Mesendoderm (in vitro differentiated cells): ENCODE measurements at regions not wholly inside any gene's neighbourhood (a gene's known extent, or its start where the extent isn't known, plus 50 kb on each side); places are given as distances from the start of the nearest gene placed in this dataset.
A peak's percentile ranks its signal among the peaks of the same experiment; 100 is the strongest.
"Not testable (repeated sequence)": the region's sequence is repeated elsewhere in the genome, so short reads cannot be mapped to it uniquely, and the experiment has no call there.

Experiments used
- DNase-seq: peaks from one replicate; pipeline ENCODE4 v3.0.0; 2013
- H2AK5ac ChIP-seq: 2 replicates; pipeline ENCODE4 v1.6.1; 2013; ENCODE audit warnings: low read length, inconsistent platforms
- H2BK120ac ChIP-seq: 2 replicates; pipeline ENCODE4 v1.6.1; 2013; ENCODE audit warnings: low read depth, mild to moderate bottlenecking, low read length, moderate library complexity, mixed read lengths
- H2BK15ac ChIP-seq: replicated peaks from 2 replicates; pipeline ENCODE4 v1.6.1; 2013; ENCODE audit warnings: low read depth, mild to moderate bottlenecking, moderate library complexity
- H2BK5ac ChIP-seq: 2 replicates; pipeline ENCODE4 v1.6.1; 2013; ENCODE audit warnings: low read length, inconsistent platforms
- H3K18ac ChIP-seq: 2 replicates; pipeline ENCODE4 v1.6.1; 2013; ENCODE audit warnings: mild to moderate bottlenecking, low read length, mixed read lengths
- H3K23ac ChIP-seq: one replicate; pipeline ENCODE4 v1.6.1; 2013; ENCODE audit warnings: low read length
- H3K27ac ChIP-seq: 2 replicates; pipeline ENCODE4 v1.5.1; 2013; ENCODE audit warnings: low read depth, mild to moderate bottlenecking, inconsistent platforms, low read length, moderate library complexity
- H3K27me3 ChIP-seq: 2 replicates; pipeline ENCODE4 v1.6.1; 2013; ENCODE audit warnings: low read length, control low read depth, mild to moderate bottlenecking, inconsistent platforms; ENCODE audit not compliant: insufficient read depth, poor library complexity
- H3K36me3 ChIP-seq: 2 replicates; pipeline ENCODE4 v1.6.1; 2013; ENCODE audit warnings: low read length, inconsistent platforms; ENCODE audit not compliant: control insufficient read depth, insufficient read depth
- H3K4ac ChIP-seq: one replicate; pipeline ENCODE4 v1.6.1; 2013; ENCODE audit warnings: low read depth, mild to moderate bottlenecking, low read length, moderate library complexity
- H3K4me1 ChIP-seq: 2 replicates; pipeline ENCODE4 v1.6.1; 2013; ENCODE audit warnings: low read depth, low read length, inconsistent platforms; ENCODE audit not compliant: control insufficient read depth
- H3K4me2 ChIP-seq: 2 replicates; pipeline ENCODE4 v1.6.1; 2013; ENCODE audit warnings: low read length
- H3K4me3 ChIP-seq: 2 replicates; pipeline ENCODE4 v1.5.1; 2013; ENCODE audit warnings: mild to moderate bottlenecking, low read length
- H3K56ac ChIP-seq: one replicate; pipeline ENCODE4 v1.6.1; 2013; ENCODE audit warnings: low read length
- H3K79me1 ChIP-seq: 2 replicates; pipeline ENCODE4 v1.6.1; 2013; ENCODE audit warnings: low read length, inconsistent platforms
- H3K79me2 ChIP-seq: 2 replicates; pipeline ENCODE4 v1.6.1; 2013; ENCODE audit warnings: mild to moderate bottlenecking, low read length; ENCODE audit not compliant: control insufficient read depth, insufficient read depth
- H3K9ac ChIP-seq: 2 replicates; pipeline ENCODE4 v1.6.1; 2013; ENCODE audit warnings: low read length, inconsistent platforms
- H4K5ac ChIP-seq: one replicate; pipeline ENCODE4 v1.6.1; 2013; ENCODE audit warnings: low read length
- H4K8ac ChIP-seq: one replicate; pipeline ENCODE4 v1.6.1; 2013; ENCODE audit warnings: low read depth, mild to moderate bottlenecking, control low read depth, low read length, moderate library complexity
- WGBS: extraction: QIAGEN DNeasy Blood & Tissue Kit; methylation state at CpG from one replicate; pipeline ENCODE4 v1.1.7; 2013; ENCODE audit warnings: low lambda C conversion rate, missing lambda C conversion rate; ENCODE audit not compliant: insufficient coverage; ENCODE audit errors: extremely low coverage; 5-methylcytosine and 5-hydroxymethylcytosine counted together

DNA sequence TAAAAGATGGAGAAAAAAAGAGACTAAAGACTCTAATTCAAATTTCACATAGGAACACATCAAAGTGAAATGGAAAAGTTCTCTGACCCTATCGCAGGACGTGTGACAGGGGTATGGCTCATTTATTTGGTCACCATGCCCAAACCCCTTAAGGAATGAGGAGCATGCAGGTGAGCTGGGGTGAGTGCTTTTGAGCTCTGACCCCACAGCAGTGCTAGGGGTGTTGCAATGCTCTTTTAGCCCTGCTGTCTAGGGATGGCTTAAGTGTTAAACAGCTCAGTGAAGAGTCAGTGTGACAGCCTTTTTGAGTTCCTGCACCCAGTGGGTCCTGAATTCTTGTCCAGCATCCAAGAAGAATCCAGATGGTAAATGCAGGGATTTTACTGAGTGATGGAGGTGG lies 143.0 kb upstream of the ANKRD55 start:
- Histone ChIP-seq H3K4me1 (no peaks in the 10 kb centered on the region), H2AK5ac (no peak overlapping the region), H3K27me3 (no peaks in the 10 kb centered on the region), H4K5ac (no peak overlapping the region), H3K23ac (no peak overlapping the region), H3K79me1 (no peaks in the 10 kb centered on the region), H3K4me3 (no peak overlapping the region), H3K36me3 (no peaks in the 10 kb centered on the region), H2BK15ac (no peak overlapping the region), H2BK120ac (no peak overlapping the region), H3K4ac (no peak overlapping the region), H4K8ac (no peak overlapping the region), H3K18ac (no peak overlapping the region), H3K4me2 (no peak overlapping the region), H3K79me2 (no peaks in the 10 kb centered on the region), H3K56ac (no peak overlapping the region), H2BK5ac (no peak overlapping the region), H3K9ac (no peak overlapping the region), H3K27ac (no peak overlapping the region)
- no peak for DNase-seq
- no CpG with 5 or more reads among the region's 2 CpGs for WGBS

GRCh38 chr5:56375011-56375410 lies 141.9 kb upstream of the ANKRD55 start:
- no peak for DNase-seq
- WGBS: no CpG with 5 or more reads among the region's 5 CpGs
- no peak overlapping the region for H4K5ac ChIP-seq
- H3K23ac ChIP-seq: no peak overlapping the region
- no peak overlapping the region for H3K56ac ChIP-seq
- no peak overlapping the region for H2BK15ac ChIP-seq
- H3K4ac ChIP-seq: no peak overlapping the region
- H3K27ac ChIP-seq: no peak overlapping the region
- H3K4me2 ChIP-seq: no peak overlapping the region
- no peak overlapping the region for H3K4me3 ChIP-seq
- no peaks in the 10 kb centered on the region for H3K79me1 ChIP-seq
- no peaks in the 10 kb centered on the region for H3K27me3 ChIP-seq
- no peak overlapping the region for H2AK5ac ChIP-seq
- H4K8ac ChIP-seq: no peak overlapping the region
- no peaks in the 10 kb centered on the region for H3K4me1 ChIP-seq
- no peak overlapping the region for H2BK120ac ChIP-seq
- H3K36me3 ChIP-seq: no peaks in the 10 kb centered on the region
- no peak overlapping the region for H2BK5ac ChIP-seq
- no peak overlapping the region for H3K9ac ChIP-seq
- H3K18ac ChIP-seq: no peak overlapping the region
- H3K79me2 ChIP-seq: no peaks in the 10 kb centered on the region

GRCh38 chr5:56372491-56372890 lies 139.4 kb upstream of the ANKRD55 start:
- not testable (repeated sequence) for H3K18ac ChIP-seq, H2BK120ac ChIP-seq, H3K4me3 ChIP-seq, H3K79me1 ChIP-seq, H3K4me2 ChIP-seq, DNase-seq, H2BK5ac ChIP-seq, H3K9ac ChIP-seq, H3K79me2 ChIP-seq, H3K56ac ChIP-seq, H2AK5ac ChIP-seq, H3K23ac ChIP-seq, H3K36me3 ChIP-seq, H4K5ac ChIP-seq, H3K4ac ChIP-seq, H3K4me1 ChIP-seq, H3K27ac ChIP-seq, H2BK15ac ChIP-seq, H3K27me3 ChIP-seq, H4K8ac ChIP-seq
- no CpG with 5 or more reads among the region's 31 CpGs for WGBS

DNA sequence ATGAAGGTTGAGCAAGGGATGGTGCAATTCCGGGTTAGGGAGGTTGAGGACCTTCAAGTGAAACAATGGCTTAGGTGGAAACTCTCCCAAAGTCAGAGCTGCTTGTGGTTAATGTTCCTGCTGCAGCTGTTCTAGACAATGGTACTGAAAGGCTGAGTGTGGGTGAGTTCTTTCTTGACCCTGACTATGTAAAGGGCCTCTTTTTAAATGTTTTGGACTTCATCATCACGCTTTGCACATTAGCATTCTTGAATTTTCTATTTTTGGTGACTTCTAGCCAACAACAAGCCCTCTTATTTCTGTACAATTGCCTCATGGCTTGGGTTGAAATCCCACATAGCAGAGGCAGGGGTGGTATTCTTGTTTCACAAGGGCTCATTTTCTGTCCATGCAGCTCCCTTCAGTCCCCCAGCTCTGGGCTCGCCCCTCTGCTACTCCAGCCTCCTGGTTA lies 136.3 kb upstream of the ANKRD55 start:
- Histone ChIP-seq H3K27ac (no peak overlapping the region), H2BK120ac (no peak overlapping the region)
- no CpG with 5 or more reads among the region's 3 CpGs for WGBS

GRCh38 chr5:56367748-56368147 lies 134.6 kb upstream of the ANKRD55 start:
- Histone ChIP-seq H3K9ac (no peak overlapping the region), H4K5ac (no peak overlapping the region), H3K23ac (no peak overlapping the region), H3K4me1 (no peaks in the 10 kb centered on the region), H3K27me3 (no peaks in the 10 kb centered on the region), H3K36me3 (no peaks in the 10 kb centered on the region), H3K56ac (no peak overlapping the region), H3K4me3 (no peak overlapping the region), H3K4me2 (no peak overlapping the region), H3K27ac (no peak overlapping the region), H4K8ac (no peak overlapping the region), H2AK5ac (no peak overlapping the region), H3K4ac (no peak overlapping the region), H2BK15ac (no peak overlapping the region), H3K79me1 (no peaks in the 10 kb centered on the region), H2BK120ac (no peak overlapping the region), H3K79me2 (no peaks in the 10 kb centered on the region), H3K18ac (no peak overlapping the region), H2BK5ac (no peak overlapping the region)
- peak; percentile 25 for DNase-seq
- WGBS: no CpG with 5 or more reads among the region's 2 CpGs

More for the DNA sequence above, 136.3 kb upstream of the ANKRD55 start:
- H3K56ac ChIP-seq: no peak overlapping the region
- H4K8ac ChIP-seq: no peak overlapping the region
- H3K79me1 ChIP-seq: no peaks in the 10 kb centered on the region
- no peak overlapping the region for H3K4me2 ChIP-seq
- no peak overlapping the region for H3K4ac ChIP-seq
- no peaks in the 10 kb centered on the region for H3K36me3 ChIP-seq
- no peak overlapping the region for H2AK5ac ChIP-seq
- no peak overlapping the region for H2BK15ac ChIP-seq
- DNase-seq: no peak
- H2BK5ac ChIP-seq: no peak overlapping the region
- no peaks in the 10 kb centered on the region for H3K4me1 ChIP-seq
- no peak overlapping the region for H4K5ac ChIP-seq
- no peak overlapping the region for H3K9ac ChIP-seq
- no peak overlapping the region for H3K18ac ChIP-seq
- no peaks in the 10 kb centered on the region for H3K27me3 ChIP-seq
- no peak overlapping the region for H3K4me3 ChIP-seq
- no peak overlapping the region for H3K23ac ChIP-seq
- H3K79me2 ChIP-seq: no peaks in the 10 kb centered on the region

GRCh38 chr5:56366986-56367385 lies 133.9 kb upstream of the ANKRD55 start:
- Histone ChIP-seq H4K8ac (no peak overlapping the region), H2BK120ac (no peak overlapping the region), H3K56ac (no peak overlapping the region), H3K27me3 (no peaks in the 10 kb centered on the region), H3K4me2 (no peak overlapping the region), H3K79me2 (no peaks in the 10 kb centered on the region), H3K23ac (no peak overlapping the region), H3K18ac (no peak overlapping the region), H3K27ac (no peak overlapping the region), H3K79me1 (no peaks in the 10 kb centered on the region), H3K4ac (no peak overlapping the region), H2BK15ac (no peak overlapping the region), H3K9ac (no peak overlapping the region), H3K4me3 (no peak overlapping the region), H2BK5ac (no peak overlapping the region), H3K36me3 (no peaks in the 10 kb centered on the region), H4K5ac (no peak overlapping the region), H2AK5ac (no peak overlapping the region), H3K4me1 (no peaks in the 10 kb centered on the region)
- WGBS: no CpG with 5 or more reads among the region's 1 CpG
- no peak for DNase-seq
